Heart left ventricle (tissue), 13 donors: ENCODE measurements at regions not wholly inside any gene's neighbourhood (a gene's known extent, or its start where the extent isn't known, plus 50 kb on each side); places are given as distances from the start of the nearest gene placed in this dataset.

Experiments
- CTCF ChIP-seq, 12 donors: fragments of 200-600 bp; sonication (generic) in 4 of 12; IDR thresholded peaks; one replicate each; pipeline versions ENCODE4 v1.5.0 to v1.8.0; 2018 to 2022; ENCODE audit warnings: antibody characterized with exemption in 12 of 12, mild to moderate bottlenecking in 5 of 12
- POLR2A ChIP-seq, 2 donors: fragments of 450-650 bp; IDR thresholded peaks; one replicate each; pipeline ENCODE4 v1.6.1; 2017; ENCODE audit warnings: antibody characterized with exemption in 2 of 2, mild to moderate bottlenecking in 2 of 2, moderate library complexity in 2 of 2
- donor health status: ischemic (EF 13 %, LVEDD 7.1; RV severe dilation, severe dysfunction).
- donor health status: DM: no; HTN: yes; CAD: no.
- donor health status: DM: no; HTN: no; CAD: no.
- donor health status: ischemic (EF 25% LVEDD 6.9; RV normal size, moderate dysfunction).
- donor health status: ischemic (EF 25% LVEDD 5.7; RV mildly dilated, moderate dysfunction).
- donor health status: ischemic (EF 35%, LVEDD 5.7; RV mildly dilated, moderate dysfunction).
- donor health status: nonischemic (EF 11% LVEDD 7.7; RV severe dilation, severe dysfunction).
- donor health status: DM: yes; HTN: yes; CAD: no.
- donor health status: PGD.
- donor health status: ischemic (EF 29% LVEDD 5.4; RV normal size, mild dysfunction).
- donor health status: nonischemic (EF 23%, LVEDD 6.1; RV moderate dilation, normal function).

- TF ChIP-seq CTCF (IDR thresholded peaks at IDR 0.05) (no peak), POLR2A (IDR thresholded peaks at IDR 0.05) (no peak)
Observed at GRCh38 chrX:42943051-42943974, 165.3 kb upstream of the PPP1R2C start.
